Frontal cortex (tissue), 3 donors: ENCODE measurements at regions not wholly inside any gene's neighbourhood (a gene's known extent, or its start where the extent isn't known, plus 50 kb on each side); places are given as distances from the start of the nearest gene placed in this dataset.
A peak's percentile ranks its signal among the peaks of the same experiment; 100 is the strongest.

Experiments used
- DNase-seq, 2 donors: peaks; one replicate each; pipeline ENCODE4 v3.0.0; 2012; ENCODE audit warnings: low spot score in 2 of 2
- FAIRE-seq: peaks from 2 replicates; lab custom pipeline; 2012; peaks lifted over from hg19 to GRCh38; lab: Jason Lieb, UNC
- donor health status: control.
- donor health status: control.
- donor health status: control.

DNA sequence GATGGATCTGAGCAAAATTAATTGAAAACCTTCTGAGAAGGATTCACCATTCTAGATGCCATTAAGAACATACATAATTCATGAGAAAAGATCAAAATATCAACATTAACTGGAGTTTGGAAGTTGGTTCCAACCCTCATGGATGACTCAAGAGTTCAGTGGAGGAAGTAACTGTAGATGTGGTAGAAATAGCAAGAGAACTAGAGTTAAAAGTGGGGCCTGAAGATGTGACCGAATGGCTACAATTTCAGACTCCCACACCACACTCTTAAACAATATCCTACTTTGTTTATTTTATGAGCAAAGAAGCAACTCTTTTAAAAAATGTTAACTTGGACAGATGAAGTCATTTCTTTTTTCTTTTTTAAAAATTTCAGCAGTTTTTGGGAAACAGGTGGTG lies 354.3 kb downstream of the KLF12 start:
- DNase-seq = no peak
- no peak for FAIRE-seq

DNA sequence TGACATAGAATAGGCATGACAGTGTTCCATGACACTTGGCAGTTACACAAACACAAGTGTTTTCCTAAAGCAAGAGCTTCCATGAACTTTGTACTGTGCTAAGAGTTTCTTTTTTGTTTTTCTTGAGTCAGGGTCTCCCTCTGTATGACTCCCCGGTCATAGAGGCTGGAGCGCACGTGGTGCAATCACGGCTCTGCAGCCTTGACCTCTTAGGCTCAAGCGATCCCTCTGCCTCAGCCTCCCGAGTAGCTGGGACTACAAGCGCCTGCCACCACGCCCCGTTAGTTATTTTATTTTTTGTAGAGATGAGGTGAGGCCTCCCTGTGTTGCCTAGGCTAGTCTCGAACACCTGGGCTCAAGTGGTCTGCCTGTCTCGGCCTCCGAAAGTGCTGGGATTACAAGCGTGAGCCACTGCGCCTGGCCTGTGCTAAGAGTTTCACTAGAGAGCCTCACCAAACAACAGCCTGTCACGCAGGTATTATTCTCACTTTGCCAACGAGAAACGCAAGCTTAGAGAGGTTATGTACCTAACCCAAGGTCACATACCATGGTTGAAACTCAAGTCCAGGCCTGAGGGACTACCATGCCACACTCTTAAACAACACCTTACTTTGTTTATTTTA lies 355.9 kb downstream of the KLF12 start:
- FAIRE-seq = no peak
- no peak for DNase-seq

DNA sequence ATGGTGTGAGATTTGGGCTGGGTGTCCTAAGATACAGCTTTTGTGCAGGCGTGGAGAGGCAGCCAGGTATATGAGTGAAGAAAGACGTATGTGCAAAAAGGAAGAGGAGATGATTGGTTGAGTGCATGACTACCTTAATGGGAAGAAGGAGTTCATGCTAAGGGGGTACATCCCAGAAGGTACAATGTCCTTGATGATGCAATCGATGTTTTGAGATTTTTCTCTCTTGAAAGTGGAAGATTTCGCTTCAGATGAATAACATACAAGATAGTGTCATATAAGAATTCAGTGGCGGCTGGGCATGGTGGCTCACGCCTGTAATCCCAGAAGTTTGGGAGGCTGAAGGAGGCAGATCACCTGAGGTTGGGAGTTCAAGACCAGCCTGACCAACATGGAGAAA lies 357.1 kb downstream of the KLF12 start:
- DNase-seq (no peak), FAIRE-seq (no peak)

DNA sequence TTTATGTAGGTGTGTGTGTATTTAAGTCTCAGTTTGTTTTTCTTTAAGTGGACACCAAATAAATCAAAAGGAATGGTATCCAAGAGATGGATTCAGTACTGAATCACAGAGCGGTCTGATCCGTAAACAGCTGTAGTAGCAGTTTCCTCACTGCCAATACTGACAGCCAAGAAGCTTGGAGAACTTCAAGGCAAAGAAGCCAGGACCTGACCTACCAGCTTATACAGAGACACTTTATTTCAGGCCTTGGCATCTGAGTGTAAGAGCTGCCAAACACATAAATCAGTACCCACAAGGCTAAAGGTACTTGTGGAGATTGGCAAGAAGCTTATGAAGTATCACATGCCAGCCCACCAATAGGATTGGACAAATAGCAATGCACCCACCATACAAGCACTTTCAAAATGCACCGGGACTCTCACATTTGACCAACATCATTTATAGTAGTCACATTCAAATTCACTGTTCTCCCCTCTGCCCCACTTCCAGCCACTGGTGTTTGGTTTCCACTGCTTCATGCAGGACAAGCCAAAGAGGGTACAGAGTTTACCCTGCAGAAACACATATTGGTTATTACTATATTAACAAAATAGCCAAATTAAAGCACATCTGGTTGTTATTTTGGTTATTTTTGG lies 357.9 kb downstream of the KLF12 start:
- FAIRE-seq = no peak
- no peak for DNase-seq

DNA sequence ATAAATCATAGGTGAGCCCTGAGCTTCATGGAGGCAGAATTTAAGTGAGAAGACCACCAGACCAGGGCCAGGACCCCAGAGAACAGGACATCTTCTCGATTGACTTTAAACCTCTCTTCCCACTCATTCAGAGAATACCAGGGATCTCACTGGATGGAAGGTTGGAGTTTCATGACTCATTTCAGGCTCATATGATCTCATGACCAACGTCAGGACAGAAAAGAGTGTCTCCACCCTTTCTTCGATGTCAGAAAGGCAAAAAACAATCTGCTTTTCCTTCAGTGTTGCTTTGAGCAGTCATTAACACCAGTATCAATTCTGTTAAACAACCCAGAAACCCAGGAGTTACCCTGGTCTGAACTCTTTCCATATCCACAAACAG lies 361.0 kb downstream of the KLF12 start:
- DNase-seq (no peak), FAIRE-seq (no peak)

DNA sequence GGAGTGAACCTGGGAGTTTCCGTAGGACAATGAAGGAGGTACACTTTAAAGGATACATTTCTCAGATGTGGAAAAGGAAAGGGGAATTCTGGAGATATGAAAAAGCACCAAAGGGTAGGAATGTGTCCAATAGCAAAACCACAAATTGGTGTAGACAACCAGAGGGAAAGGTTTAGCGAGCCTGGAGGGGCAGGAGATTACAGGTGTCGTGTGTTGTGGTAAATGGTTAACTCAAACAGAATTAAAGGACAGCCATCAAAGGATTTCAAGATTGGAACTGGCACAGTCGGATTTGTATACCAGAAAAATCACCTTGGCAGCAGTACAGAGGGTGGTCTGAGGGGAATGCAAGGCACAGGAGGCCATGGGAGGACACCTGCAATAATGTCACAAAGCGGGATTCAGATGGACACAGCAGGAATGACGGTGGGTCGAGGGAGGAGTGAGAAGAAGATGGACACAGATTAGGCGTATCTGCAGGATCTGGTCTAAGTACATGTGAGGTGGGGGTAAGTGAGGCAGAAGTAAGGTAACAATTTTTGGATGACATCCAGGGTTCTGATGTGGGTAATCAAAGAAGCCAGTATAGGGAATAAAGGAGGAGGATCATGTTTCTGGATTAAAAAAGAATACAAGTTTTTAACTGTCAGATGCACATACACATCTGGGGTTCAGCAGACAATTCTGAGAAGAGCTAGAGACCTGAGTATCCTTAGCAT lies 361.6 kb downstream of the KLF12 start:
- no peak for DNase-seq
- FAIRE-seq = no peak

DNA sequence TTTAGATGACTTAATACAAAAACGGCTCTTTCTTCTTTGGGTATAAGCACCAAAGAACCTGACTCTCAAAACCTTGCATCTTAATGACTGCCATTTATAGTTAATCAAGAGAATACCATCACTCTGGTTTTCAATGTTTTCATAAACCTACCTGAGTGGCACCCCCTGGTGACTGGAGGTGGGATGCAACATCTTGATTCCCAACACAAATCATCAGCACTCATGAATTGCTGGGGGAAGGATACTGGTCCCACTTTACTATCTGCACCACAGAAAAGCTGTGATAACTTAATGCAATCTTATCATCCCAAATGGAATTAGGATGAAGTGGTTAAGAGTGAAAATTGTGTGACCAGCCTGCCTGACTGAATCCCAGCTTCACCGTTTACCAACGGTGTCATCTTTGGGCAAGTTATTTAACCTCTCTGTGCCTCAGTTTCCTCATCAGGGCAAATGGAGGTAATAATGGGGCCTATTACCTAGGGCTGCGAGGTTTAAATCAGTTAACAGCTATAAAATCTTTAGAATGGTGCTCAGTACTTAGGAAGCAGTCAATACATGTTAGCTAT lies 366.4 kb downstream of the KLF12 start:
- no peak for DNase-seq
- FAIRE-seq = no peak

DNA sequence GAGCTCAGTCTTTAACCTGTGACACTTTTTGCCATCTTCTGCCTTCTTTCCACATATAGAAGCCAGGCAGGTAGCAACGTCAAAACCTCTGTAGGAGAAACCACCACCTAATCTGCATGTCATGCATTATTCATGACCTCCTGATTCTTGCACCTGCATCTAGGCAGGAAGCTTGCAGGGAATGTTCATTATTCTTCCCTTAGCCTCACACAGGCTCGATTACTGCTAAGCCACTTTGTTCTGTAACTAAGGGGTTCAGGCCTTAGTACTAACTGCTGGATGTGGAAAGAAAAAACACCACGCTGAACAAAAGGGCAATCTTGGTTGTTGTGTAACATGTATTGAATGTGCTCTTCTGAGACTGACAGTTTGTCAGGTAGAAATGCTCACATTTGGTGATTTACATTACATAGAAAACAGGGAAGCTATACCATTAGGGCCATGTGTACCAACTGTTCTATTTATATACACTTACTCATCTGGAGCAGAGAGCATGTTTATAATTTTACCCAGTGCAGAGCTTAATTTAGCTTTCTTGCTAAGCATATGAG lies 366.9 kb downstream of the KLF12 start:
- no peak for FAIRE-seq
- no peak for DNase-seq

DNA sequence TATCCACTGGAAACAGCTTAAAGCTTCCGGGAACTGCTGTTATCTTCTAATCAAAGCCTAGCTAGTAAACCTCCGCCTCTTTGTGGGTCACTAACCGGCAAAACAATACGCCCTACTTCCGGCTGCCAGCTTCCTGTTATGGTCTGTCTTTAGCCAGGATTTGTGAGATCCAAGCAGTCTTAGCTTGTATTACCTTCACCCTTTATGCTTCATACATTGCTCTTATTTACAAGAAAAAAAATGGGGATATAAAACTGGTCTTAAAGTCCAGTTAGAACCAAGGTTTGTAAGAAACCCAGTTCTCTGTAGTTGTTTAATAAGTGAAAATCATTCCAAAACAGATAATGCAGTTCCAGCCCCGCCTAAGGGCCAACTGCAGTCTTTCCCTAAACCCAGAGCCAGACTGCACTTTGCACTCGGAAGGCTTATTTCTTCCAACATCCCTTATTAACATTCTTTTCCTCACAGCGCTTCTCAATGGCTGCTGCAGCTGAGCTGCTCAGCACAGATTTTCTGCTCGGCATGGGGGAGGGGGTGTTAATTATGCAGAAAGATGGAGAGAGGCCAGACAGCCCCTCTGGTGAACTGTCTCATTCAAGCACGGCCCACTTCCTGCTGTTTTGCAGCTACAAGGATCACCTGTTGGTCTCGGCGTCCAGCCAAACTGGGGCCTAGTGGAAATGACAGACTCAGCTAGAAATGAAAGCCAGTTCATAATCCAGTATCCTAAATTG lies 368.4 kb downstream of the KLF12 start:
- DNase-seq (peak in 1 of 2 donors; percentile 11), FAIRE-seq (no peak)

DNA sequence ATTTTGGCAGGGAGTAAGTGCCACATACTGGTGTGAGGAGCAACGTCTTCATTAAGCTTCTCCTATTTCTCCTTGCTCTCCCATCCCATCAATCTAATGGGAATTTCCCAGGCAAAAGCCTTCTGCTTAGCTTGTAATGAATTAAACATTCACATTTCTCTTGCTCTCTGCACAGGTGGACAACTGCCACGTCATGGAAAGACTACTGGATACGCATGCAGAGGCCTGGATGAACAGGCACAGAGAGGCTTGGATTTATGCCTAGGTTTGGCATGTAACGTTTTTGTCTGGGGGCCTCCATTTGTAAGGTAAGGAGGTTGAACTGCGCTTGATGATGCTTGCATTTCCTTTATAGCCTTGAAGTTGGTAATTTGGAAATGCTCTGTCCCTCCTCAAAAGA lies 374.8 kb downstream of the KLF12 start:
- no peak for DNase-seq
- FAIRE-seq = no peak

DNA sequence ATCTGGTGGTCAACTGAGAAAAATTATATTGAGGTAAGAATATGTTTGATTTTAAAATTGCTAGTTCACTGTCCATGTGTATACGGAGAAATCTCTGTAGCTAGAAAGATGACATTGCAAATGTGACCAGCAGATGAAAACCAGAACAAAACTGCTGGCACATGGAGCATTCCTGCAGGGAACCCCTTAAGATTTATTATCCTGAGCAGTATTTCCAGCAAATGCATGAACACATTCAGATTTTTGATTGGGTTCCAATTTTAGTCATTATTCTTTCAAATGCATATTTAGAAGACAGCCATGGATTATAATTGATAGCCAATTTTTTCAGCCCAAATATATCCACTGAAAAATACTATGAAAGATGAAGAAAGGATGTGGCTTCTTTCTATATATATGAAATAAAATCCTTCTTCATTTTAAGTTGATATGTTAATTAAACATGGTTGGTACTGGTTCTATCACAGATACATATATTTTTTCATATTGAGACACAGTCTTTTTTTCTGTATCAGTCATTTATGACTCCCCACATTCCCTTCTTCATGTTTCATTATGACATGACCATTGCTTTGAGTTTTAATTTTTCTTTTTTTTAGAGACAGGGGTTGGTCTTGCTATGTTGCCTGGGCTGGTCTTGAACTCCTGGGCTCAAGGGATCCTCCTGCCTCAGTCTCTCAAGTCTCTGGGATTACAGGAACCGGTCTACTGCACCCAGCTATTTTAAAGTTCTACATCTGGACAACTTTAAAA lies 376.5 kb downstream of the KLF12 start:
- FAIRE-seq (no peak), DNase-seq (no peak)

DNA sequence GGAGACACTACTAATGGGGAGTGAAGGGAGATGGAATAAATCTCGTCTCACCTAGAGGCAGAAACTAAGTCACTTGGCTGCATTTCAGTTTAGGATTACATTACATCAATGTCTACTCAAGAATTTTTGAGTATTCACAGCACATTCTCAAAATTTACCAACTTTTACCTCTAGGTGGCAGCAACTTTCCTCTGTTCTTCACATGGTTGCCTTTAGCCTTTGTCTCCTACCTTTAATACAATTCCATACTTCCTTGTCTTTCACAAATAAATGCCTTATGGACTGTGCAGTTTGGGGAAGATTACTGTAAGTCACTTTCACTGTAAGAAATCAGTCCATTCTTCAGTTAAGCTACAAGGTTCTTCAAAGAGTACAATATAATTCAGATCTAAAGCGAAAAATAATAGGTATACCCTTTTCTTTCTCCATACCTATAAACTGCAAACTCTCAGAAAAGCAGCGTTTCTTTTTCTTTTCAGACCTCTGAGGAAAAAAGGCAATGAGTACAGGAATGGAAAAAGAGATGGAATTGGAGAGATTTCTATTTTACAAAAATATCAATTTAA lies 379.4 kb downstream of the KLF12 start:
- DNase-seq = no peak
- no peak for FAIRE-seq

DNA sequence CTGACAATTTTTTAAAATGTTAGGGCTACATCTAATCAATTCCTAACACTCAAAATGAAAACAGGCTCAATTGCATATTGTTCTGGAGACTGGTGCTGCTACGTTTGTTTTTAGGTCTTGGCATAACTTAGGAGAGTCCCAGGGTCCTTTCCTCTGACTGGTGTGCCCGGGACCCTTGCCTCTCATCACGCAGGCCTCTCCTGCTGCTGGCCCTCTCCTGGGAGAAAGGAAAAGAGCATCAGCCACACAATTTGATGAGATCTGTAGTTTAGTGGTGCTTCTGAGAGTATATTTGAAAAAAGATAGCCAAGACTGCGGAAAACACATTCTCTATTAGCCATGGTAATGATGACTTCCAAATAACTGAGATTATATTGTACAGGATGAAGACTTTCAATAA lies 380.0 kb downstream of the KLF12 start:
- no peak for DNase-seq

DNA sequence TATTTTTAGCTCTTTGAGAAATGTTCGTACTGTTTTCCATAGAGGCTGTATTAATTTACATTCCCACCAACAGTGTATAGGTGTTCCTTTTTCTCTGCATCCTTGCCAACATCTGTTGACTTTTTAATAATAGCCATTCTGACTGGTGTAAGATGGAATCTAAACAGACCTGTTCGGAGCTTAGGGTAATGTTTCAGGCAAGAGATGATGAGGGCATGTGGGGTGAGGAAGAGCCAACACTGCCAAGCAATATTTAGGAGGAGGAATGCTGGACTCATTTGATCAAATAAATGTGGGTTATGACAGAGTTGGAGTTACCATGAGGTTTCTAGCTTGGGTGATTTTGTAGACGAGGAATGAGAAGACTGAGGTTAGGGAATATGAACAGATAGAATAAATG lies 382.9 kb downstream of the KLF12 start:
- DNase-seq = no peak
- FAIRE-seq = no peak

More for the DNA sequence above, 380.0 kb downstream of the KLF12 start:
- no peak for FAIRE-seq

DNA sequence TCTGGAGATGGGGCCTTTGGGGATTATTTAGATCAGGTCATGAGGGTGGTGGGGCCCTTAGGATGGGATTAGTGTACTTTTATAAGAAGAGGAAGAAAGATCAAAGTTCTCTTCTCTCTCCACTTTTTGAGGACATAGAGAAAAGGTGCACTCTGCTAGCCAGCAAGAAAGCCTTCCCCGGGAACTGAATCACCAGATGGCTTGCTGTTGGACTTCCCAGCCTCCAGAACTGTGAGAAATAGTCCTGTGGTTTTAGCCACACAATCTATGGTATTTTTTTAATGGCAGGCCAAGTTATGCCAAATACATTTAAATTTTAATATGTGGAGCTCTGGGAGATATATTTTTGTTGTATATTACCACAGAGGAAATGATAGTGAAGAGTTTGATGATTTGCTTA lies 385.8 kb downstream of the KLF12 start:
- DNase-seq (no peak), FAIRE-seq (no peak)

DNA sequence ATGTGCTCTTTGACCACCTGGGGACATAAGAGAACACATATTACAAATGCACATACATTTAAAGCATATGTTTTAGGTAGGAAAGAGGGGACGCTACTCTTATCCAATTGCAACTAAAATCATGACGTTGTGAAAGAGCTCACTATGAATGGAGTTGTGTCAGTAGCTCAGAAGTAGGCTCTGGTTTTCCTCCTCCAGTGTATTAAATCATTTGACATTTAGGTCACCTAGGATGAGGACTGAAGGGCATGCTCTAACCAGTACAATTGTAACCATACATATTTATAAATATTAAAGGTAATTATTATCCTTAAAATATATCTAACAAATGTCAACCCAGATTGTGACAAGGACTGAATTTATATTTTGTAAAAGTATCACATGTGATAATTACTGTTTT lies 389.0 kb downstream of the KLF12 start:
- no peak for FAIRE-seq
- no peak for DNase-seq

DNA sequence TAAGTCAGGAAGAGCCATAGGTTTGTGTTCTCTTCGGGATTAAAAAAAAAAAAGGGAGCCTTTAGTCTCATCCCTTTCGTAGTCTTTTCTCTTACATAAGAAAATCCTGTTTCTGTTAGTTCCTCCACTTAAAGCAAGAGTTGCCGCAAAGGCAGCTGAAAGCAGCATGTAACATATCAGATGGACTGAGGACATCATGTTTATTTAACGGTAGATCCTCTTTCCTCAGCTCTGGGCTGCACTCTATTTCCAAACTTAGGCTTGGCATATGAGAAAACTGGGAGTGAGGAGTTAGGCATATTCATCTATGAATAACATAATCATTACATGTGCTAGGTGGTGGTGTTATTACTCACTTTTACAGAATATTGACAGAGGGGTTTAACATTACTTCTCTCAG lies 391.2 kb downstream of the KLF12 start:
- DNase-seq (no peak), FAIRE-seq (no peak)

DNA sequence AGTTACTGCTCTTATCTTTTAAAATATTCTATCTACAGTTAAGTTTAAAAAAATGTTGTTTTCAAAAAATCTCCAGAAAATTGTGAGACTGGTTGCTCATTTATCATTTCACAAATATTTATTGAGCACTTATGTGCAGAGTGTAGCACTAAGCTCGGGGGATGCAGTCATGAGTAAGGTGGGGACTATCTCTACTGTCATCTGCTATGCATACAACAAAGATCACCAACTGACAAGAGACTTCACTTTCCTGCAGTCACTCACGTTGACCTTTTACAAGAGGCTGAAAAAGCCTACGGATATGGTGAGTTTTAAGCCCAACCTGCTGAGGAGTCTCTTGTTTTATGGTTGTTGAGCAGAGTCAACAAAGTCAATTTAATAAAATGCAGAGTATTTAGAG lies 392.5 kb downstream of the KLF12 start:
- DNase-seq (no peak), FAIRE-seq (no peak)

DNA sequence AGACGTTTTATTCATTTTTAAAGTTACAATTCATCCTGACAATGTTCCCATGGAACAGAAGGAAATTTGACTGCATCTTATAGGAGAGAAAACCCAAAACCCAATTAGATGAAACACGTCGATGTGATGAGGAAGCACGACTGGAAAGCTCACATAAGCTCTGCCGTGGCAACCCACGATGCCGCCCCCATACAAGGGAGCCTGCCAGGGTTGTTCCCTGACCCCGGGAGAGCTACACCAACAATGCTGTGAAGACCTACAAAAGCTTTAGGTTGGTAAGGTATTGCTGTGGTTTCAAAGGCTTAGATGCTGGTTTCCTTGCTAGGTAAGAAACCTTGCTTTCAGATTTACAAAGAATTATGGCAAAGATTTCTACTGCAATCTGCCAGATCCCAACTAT lies 393.1 kb downstream of the KLF12 start:
- FAIRE-seq (no peak), DNase-seq (no peak)
